Neural cell (in vitro differentiated cells): ENCODE measurements at regions not wholly inside any gene's neighbourhood (a gene's known extent, or its start where the extent isn't known, plus 50 kb on each side); places are given as distances from the start of the nearest gene placed in this dataset.

Source experiments
- H2AFZ ChIP-seq: fragments of 200-600, 300-800 bp; sonication (generic), shearing (Covaris generic); 2 replicates; pipeline ENCODE4 v1.6.0; 2014; ENCODE audit warnings: low read depth, mild to moderate bottlenecking, antibody characterized with exemption, low read length, moderate library complexity
- H3F3A ChIP-seq: fragments of 200-600 bp; shearing (Covaris generic); 2 replicates; pipeline ENCODE4 v1.6.1; 2016; ENCODE audit warnings: mild to moderate bottlenecking, moderate library complexity, mixed read lengths, antibody characterized with exemption, low read length; ENCODE audit not compliant: insufficient read depth, poor library complexity, severe bottlenecking
- H3K27ac ChIP-seq: fragments of 200-600, 300-800 bp; sonication (generic), shearing (Covaris generic); 2 replicates; pipeline ENCODE4 v1.5.1; 2014; ENCODE audit warnings: mild to moderate bottlenecking, low read length, moderate library complexity
- H3K27me3 ChIP-seq: fragments of 300-800, 200-600 bp; sonication (generic), shearing (Covaris generic); 2 replicates; pipeline ENCODE4 v1.6.0; 2014; ENCODE audit warnings: mild to moderate bottlenecking, low read depth, low read length, moderate library complexity; ENCODE audit not compliant: insufficient read depth
- H3K36me3 ChIP-seq: fragments of 300-800, 200-600 bp; sonication (generic), shearing (Covaris generic); 2 replicates; pipeline ENCODE4 v1.5.1; 2014; ENCODE audit warnings: mild to moderate bottlenecking, antibody characterized with exemption, low read length, moderate library complexity; ENCODE audit not compliant: insufficient read depth
- H3K4me2 ChIP-seq: fragments of 300-800, 200-600 bp; sonication (generic), shearing (Covaris generic); 2 replicates; pipeline ENCODE4 v1.6.0; 2014; ENCODE audit warnings: mild to moderate bottlenecking, low read length
- H3K4me3 ChIP-seq: fragments of 300-800, 200-600 bp; sonication (generic), shearing (Covaris generic); 2 replicates; pipeline ENCODE4 v1.5.1; 2014; ENCODE audit warnings: mild to moderate bottlenecking, low read length, moderate library complexity
- H3K79me2 ChIP-seq: fragments of 200-600 bp; shearing (Covaris generic); replicated peaks from 2 replicates; pipeline ENCODE4 v1.6.0; 2014; ENCODE audit warnings: mild to moderate bottlenecking, low read length, moderate library complexity; ENCODE audit not compliant: insufficient read depth
- H3K9ac ChIP-seq: fragments of 300-800, 200-600 bp; sonication (generic), shearing (Covaris generic); 2 replicates; pipeline ENCODE4 v1.6.1; 2016; ENCODE audit warnings: mild to moderate bottlenecking, low read length, mixed read lengths
- H3K9me2 ChIP-seq: fragments of 200-600 bp; shearing (Covaris generic); 2 replicates; pipeline ENCODE4 v1.6.1; 2016; ENCODE audit warnings: mild to moderate bottlenecking, low read length, mixed read lengths; ENCODE audit not compliant: insufficient read depth
- H3K9me3 ChIP-seq: fragments of 200-600, 300-800 bp; sonication (generic), shearing (Covaris generic); 2 replicates; pipeline ENCODE4 v1.6.1; 2016; ENCODE audit warnings: mild to moderate bottlenecking, mixed run types, low read length, moderate library complexity, mixed read lengths
- H4K20me1 ChIP-seq: fragments of 200-600 bp; shearing (Covaris generic); 2 replicates; pipeline ENCODE4 v1.6.1; 2016; ENCODE audit warnings: mild to moderate bottlenecking, mixed run types; ENCODE audit not compliant: insufficient read depth
- CTCF ChIP-seq: fragments of 450-650 bp; IDR thresholded peaks from 2 replicates; pipeline ENCODE4 v1.5.1; 2014; ENCODE audit warnings: antibody characterized with exemption, mild to moderate bottlenecking, moderate library complexity; ENCODE audit not compliant: poor library complexity, severe bottlenecking
- EP300 ChIP-seq: fragments of 450-650 bp; conservative IDR thresholded peaks from 2 replicates; pipeline ENCODE4 v1.6.1; 2014; ENCODE audit warnings: antibody characterized with exemption, mild to moderate bottlenecking, moderate library complexity; ENCODE audit not compliant: poor library complexity, severe bottlenecking
- EZH2 ChIP-seq: fragments of 200-600, 300-800 bp; shearing (Covaris generic), sonication (generic); IDR thresholded peaks from 2 replicates; pipeline ENCODE4 v1.6.1; 2014; ENCODE audit warnings: antibody characterized with exemption, low read length, borderline replicate concordance, mild to moderate bottlenecking; ENCODE audit not compliant: insufficient read depth, poor library complexity, severe bottlenecking
- MXI1 ChIP-seq: fragments of 450-650 bp; conservative IDR thresholded peaks from 2 replicates; pipeline ENCODE4 v1.6.1; 2014; ENCODE audit warnings: antibody characterized with exemption, mild to moderate bottlenecking; ENCODE audit not compliant: poor library complexity, severe bottlenecking
- POLR2AphosphoS5 ChIP-seq: IDR thresholded peaks from 2 replicates; pipeline ENCODE4 v1.6.1; 2012
- RAD21 ChIP-seq: fragments of 450-650 bp; conservative IDR thresholded peaks from 2 replicates; pipeline ENCODE4 v1.6.1; 2014; ENCODE audit warnings: antibody characterized with exemption, mild to moderate bottlenecking, moderate library complexity
- REST ChIP-seq: IDR thresholded peaks from 2 replicates; pipeline ENCODE4 v1.6.1; 2012; ENCODE audit warnings: borderline replicate concordance
- SMC3 ChIP-seq: fragments of 450-650 bp; conservative IDR thresholded peaks from 2 replicates; pipeline ENCODE4 v1.6.1; 2014; ENCODE audit warnings: antibody characterized with exemption, mild to moderate bottlenecking, moderate library complexity; ENCODE audit not compliant: poor library complexity
- TAF1 ChIP-seq: IDR thresholded peaks from 2 replicates; pipeline ENCODE4 v1.6.1; 2012; ENCODE audit warnings: low read depth

DNA sequence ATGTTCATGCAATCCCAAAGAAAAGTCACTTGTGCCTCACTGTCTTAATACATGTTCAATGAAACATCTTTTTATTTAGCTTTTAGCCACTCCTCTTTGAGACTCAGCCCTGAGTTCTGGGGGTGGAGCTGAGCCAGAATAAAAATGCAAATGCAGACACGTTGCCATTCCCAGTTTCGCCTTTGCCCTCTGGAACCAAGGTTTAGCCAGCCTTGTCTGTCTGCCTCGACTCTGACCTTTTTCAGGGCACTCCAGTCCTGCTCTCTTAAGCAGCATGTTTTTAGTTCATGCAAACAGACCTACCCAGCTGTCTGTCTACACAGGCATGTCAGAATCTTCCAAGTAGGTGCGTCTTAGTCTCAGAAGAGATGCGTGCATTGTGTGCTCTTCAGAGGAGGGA is 82.2 kb upstream of the RANBP3L start:
- Histone ChIP-seq H3K9ac (no peak overlapping the region), H3K9me2 (no peaks in the 10 kb centered on the region), H3F3A (no peaks in the 10 kb centered on the region), H3K27me3 (no peaks in the 10 kb centered on the region), H3K36me3 (no peaks in the 10 kb centered on the region), H2AFZ (no peak overlapping the region), H3K27ac (no peak overlapping the region), H3K79me2 (no peaks in the 10 kb centered on the region), H3K4me3 (no peak overlapping the region), H3K9me3 (no peaks in the 10 kb centered on the region), H4K20me1 (no peaks in the 10 kb centered on the region), H3K4me2 (no peak overlapping the region)
- no peak for TF ChIP-seq MXI1
- no peak for TF ChIP-seq POLR2AphosphoS5
- TF ChIP-seq SMC3, result no peak

DNA sequence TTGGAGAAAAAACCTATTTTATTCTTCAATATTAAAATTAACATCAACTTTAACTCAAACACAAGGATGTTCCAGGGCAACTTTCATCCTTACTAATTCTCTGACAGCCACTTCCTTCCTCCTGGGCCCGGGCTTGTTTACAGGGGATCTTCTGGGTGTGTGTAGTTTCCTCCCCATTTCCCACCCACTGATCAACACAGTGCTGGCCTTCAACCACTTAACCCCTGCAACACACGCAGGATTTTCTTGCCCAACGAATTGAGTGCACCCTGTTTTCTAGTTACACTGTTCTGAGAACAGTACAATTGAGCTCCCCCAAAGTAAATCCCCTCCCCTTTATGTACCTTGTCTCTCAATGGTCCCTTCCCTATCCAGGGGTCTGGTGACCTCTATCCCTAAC is 83.1 kb upstream of the RANBP3L start:
- TF ChIP-seq SMC3 (no peak), POLR2AphosphoS5 (no peak), MXI1 (no peak), EP300 (no peak), REST (no peak), RAD21 (no peak), TAF1 (no peak), EZH2 (no peak), CTCF (no peak)
- no peaks in the 10 kb centered on the region for H3K9me2 ChIP-seq
- H3F3A ChIP-seq, result no peaks in the 10 kb centered on the region
- no peaks in the 10 kb centered on the region for H3K9me3 ChIP-seq
- no peak overlapping the region for H3K4me3 ChIP-seq
- no peak overlapping the region for H3K4me2 ChIP-seq
- no peaks in the 10 kb centered on the region for H4K20me1 ChIP-seq
- H3K27ac ChIP-seq, result no peak overlapping the region
- no peak overlapping the region for H3K9ac ChIP-seq
- H3K27me3 ChIP-seq, result no peaks in the 10 kb centered on the region
- H3K79me2 ChIP-seq, result no peaks in the 10 kb centered on the region
- H3K36me3 ChIP-seq, result no peaks in the 10 kb centered on the region
- H2AFZ ChIP-seq, result no peak overlapping the region

GRCh38 chr5:36385495-36385894 is 83.8 kb upstream of the RANBP3L start:
- TF ChIP-seq EZH2, result no peak
- no peak for TF ChIP-seq RAD21
- no peak for TF ChIP-seq TAF1
- TF ChIP-seq MXI1, result no peak
- no peak for TF ChIP-seq POLR2AphosphoS5
- TF ChIP-seq REST, result no peak
- TF ChIP-seq CTCF, result no peak
- no peak for TF ChIP-seq EP300
- no peak for TF ChIP-seq SMC3
- H3F3A ChIP-seq, result no peaks in the 10 kb centered on the region
- H3K9ac ChIP-seq, result no peak overlapping the region
- H3K79me2 ChIP-seq, result no peaks in the 10 kb centered on the region
- H3K27ac ChIP-seq, result no peak overlapping the region
- no peaks in the 10 kb centered on the region for H3K27me3 ChIP-seq
- no peaks in the 10 kb centered on the region for H3K9me2 ChIP-seq
- H3K36me3 ChIP-seq, result no peaks in the 10 kb centered on the region
- no peaks in the 10 kb centered on the region for H3K9me3 ChIP-seq
- no peaks in the 10 kb centered on the region for H4K20me1 ChIP-seq
- no peak overlapping the region for H2AFZ ChIP-seq
- no peak overlapping the region for H3K4me3 ChIP-seq
- no peak overlapping the region for H3K4me2 ChIP-seq
